Natural killer cell treated with Interleukin-12 subunit alpha and Interleukin-12 subunit beta and Interleukin-15 and Interleukin-18, amount 100 ng/mL, for 72 hours (primary cell): ENCODE measurements at regions not wholly inside any gene's neighbourhood (a gene's known extent, or its start where the extent isn't known, plus 50 kb on each side); places are given as distances from the start of the nearest gene placed in this dataset.
A peak's percentile ranks its signal among the peaks of the same experiment; 100 is the strongest.

Experiments
- ATAC-seq, 2 donors: fragments of 150-1000 bp; cut with Tn5 transposase in 1 of 2; sonication (Bioruptor Pico), chemical (Tn5 transposase) in 1 of 2; 2 replicates each; pipeline ENCODE4 v1.10.0; 2021
- DNase-seq: peaks from one replicate; pipeline ENCODE4 v3.0.0; 2022; ENCODE audit warnings: low spot score
- H3K27ac Mint-ChIP-seq, 2 donors: 1 replicate in 1 of 2; 2 replicates in 1 of 2; pipeline ENCODE4 v1.8.0; 2022; ENCODE audit warnings: mixed read lengths in 2 of 2, mild to moderate bottlenecking in 1 of 2, moderate library complexity in 1 of 2
- H3K27me3 Mint-ChIP-seq, 2 donors: 1 replicate in 1 of 2; 2 replicates in 1 of 2; pipeline ENCODE4 v1.8.0; 2022; ENCODE audit warnings: mixed read lengths in 2 of 2
- H3K36me3 Mint-ChIP-seq: one replicate; pipeline ENCODE4 v1.8.0; 2022; ENCODE audit warnings: mixed read lengths
- H3K4me1 Mint-ChIP-seq, 2 donors: 1 replicate in 1 of 2; 2 replicates in 1 of 2; pipeline ENCODE4 v1.8.0; 2022; ENCODE audit warnings: low read depth in 2 of 2, mixed read lengths in 2 of 2, mild to moderate bottlenecking in 1 of 2
- H3K4me3 Mint-ChIP-seq: one replicate; pipeline ENCODE4 v1.8.0; 2022; ENCODE audit warnings: mixed read lengths
- H3K9me3 Mint-ChIP-seq: 2 replicates; pipeline ENCODE4 v1.8.0; 2022; ENCODE audit warnings: mixed read lengths

GRCh38 chr2:8049851-8050571 lies 631.8 kb upstream of the ID2 start:
- Mint-ChIP-seq H3K4me3 (peak overlapping the region; percentile 57), H3K4me1 (peaks cover 32 to 48% of the 10 kb centered on the region in 2 donors)
- peak; percentile 78 for DNase-seq

GRCh38 chr2:8053216-8053615 lies 628.6 kb upstream of the ID2 start:
- no peaks in the 10 kb centered on the region for H3K27me3 Mint-ChIP-seq
- no peak overlapping the region for H3K27ac Mint-ChIP-seq
- no peak for DNase-seq

More at GRCh38 chr2:8049851-8050571, 631.8 kb upstream of the ID2 start:
- no peaks in the 10 kb centered on the region for H3K27me3 Mint-ChIP-seq
- no peaks in the 10 kb centered on the region for H3K9me3 Mint-ChIP-seq
- H3K36me3 Mint-ChIP-seq: no peaks in the 10 kb centered on the region
- peak overlapping the region; percentile 79 to 85 for H3K27ac Mint-ChIP-seq
- ATAC-seq: peak; percentile 94 to 98

GRCh38 chr2:8054070-8054469 lies 627.8 kb upstream of the ID2 start:
- ATAC-seq (no peak), DNase-seq (no peak)
- peaks cover 32 to 46% of the 10 kb centered on the region in 2 donors for H3K4me1 Mint-ChIP-seq
- H3K4me3 Mint-ChIP-seq: no peak overlapping the region
- no peak overlapping the region for H3K27ac Mint-ChIP-seq
- H3K9me3 Mint-ChIP-seq: peaks cover 8% of the 10 kb centered on the region
- H3K27me3 Mint-ChIP-seq: no peaks in the 10 kb centered on the region
- H3K36me3 Mint-ChIP-seq: peaks cover 8% of the 10 kb centered on the region

More at GRCh38 chr2:8053216-8053615, 628.6 kb upstream of the ID2 start:
- Mint-ChIP-seq H3K9me3 (peaks cover 6% of the 10 kb centered on the region), H3K4me3 (no peak overlapping the region), H3K36me3 (peaks cover 7% of the 10 kb centered on the region), H3K4me1 (peaks cover 32 to 50% of the 10 kb centered on the region in 2 donors)
- no peak for ATAC-seq

- no peaks in the 10 kb centered on the region for H3K27me3 Mint-ChIP-seq
- H3K4me1 Mint-ChIP-seq: peaks cover 30 to 37% of the 10 kb centered on the region in 2 donors
- no peak overlapping the region for H3K4me3 Mint-ChIP-seq
- peaks cover 8% of the 10 kb centered on the region for H3K9me3 Mint-ChIP-seq
- H3K36me3 Mint-ChIP-seq: peaks cover 11% of the 10 kb centered on the region
- DNase-seq: no peak
- no peak for ATAC-seq
- H3K27ac Mint-ChIP-seq: peak overlapping the region in 1 of 2 donors; percentile 35
Measured at GRCh38 chr2:8058652-8059051, 623.2 kb upstream of the ID2 start.

GRCh38 chr2:8059255-8059654 lies 622.6 kb upstream of the ID2 start:
- ATAC-seq (no peak), DNase-seq (no peak)
- H3K27ac Mint-ChIP-seq: peak overlapping the region in 1 of 2 donors; percentile 35
- H3K4me3 Mint-ChIP-seq: no peak overlapping the region
- peaks cover 17% of the 10 kb centered on the region for H3K36me3 Mint-ChIP-seq
- H3K27me3 Mint-ChIP-seq: no peaks in the 10 kb centered on the region
- peaks cover 8% of the 10 kb centered on the region for H3K9me3 Mint-ChIP-seq
- peaks cover 30 to 33% of the 10 kb centered on the region in 2 donors for H3K4me1 Mint-ChIP-seq

GRCh38 chr2:8059794-8060193 lies 622.1 kb upstream of the ID2 start:
- Mint-ChIP-seq H3K27ac (peak overlapping the region in 1 of 2 donors; percentile 67), H3K4me1 (peaks cover 29 to 32% of the 10 kb centered on the region in 2 donors), H3K36me3 (peaks cover 21% of the 10 kb centered on the region), H3K4me3 (no peak overlapping the region), H3K27me3 (no peaks in the 10 kb centered on the region), H3K9me3 (peaks cover 8% of the 10 kb centered on the region)
- ATAC-seq (no peak), DNase-seq (no peak)

GRCh38 chr2:8061219-8061618 lies 620.6 kb upstream of the ID2 start:
- Mint-ChIP-seq H3K4me1 (peaks cover 29 to 32% of the 10 kb centered on the region in 2 donors), H3K4me3 (peak overlapping the region; percentile 16), H3K27me3 (no peaks in the 10 kb centered on the region), H3K9me3 (peaks cover 8% of the 10 kb centered on the region), H3K36me3 (peaks cover 30% of the 10 kb centered on the region), H3K27ac (peak overlapping the region; percentile 26 to 67)
- DNase-seq: peak; percentile 65
- peak; percentile 82 to 89 for ATAC-seq

GRCh38 chr2:8064603-8065002 lies 617.3 kb upstream of the ID2 start:
- Mint-ChIP-seq H3K36me3 (peaks cover 19% of the 10 kb centered on the region), H3K4me3 (no peak overlapping the region), H3K4me1 (peaks cover 19 to 21% of the 10 kb centered on the region in 2 donors), H3K27ac (peak overlapping the region in 1 of 2 donors; percentile 53), H3K27me3 (no peaks in the 10 kb centered on the region), H3K9me3 (no peaks in the 10 kb centered on the region)
- DNase-seq (no peak), ATAC-seq (no peak)

- no peaks in the 10 kb centered on the region for H3K27me3 Mint-ChIP-seq
- ATAC-seq (no peak), DNase-seq (no peak)
- peak overlapping the region in 1 of 2 donors; percentile 21 for H3K27ac Mint-ChIP-seq
- H3K4me3 Mint-ChIP-seq: no peak overlapping the region
- H3K9me3 Mint-ChIP-seq: no peaks in the 10 kb centered on the region
- H3K4me1 Mint-ChIP-seq: peaks cover 17% of the 10 kb centered on the region in 2 donors
- H3K36me3 Mint-ChIP-seq: peaks cover 19% of the 10 kb centered on the region
Measured at GRCh38 chr2:8065191-8065590, 616.7 kb upstream of the ID2 start.

- H3K36me3 Mint-ChIP-seq: peaks cover 19% of the 10 kb centered on the region
- H3K27ac Mint-ChIP-seq: no peak overlapping the region
- no peak for DNase-seq
- no peak for ATAC-seq
- H3K9me3 Mint-ChIP-seq: no peaks in the 10 kb centered on the region
- no peaks in the 10 kb centered on the region for H3K27me3 Mint-ChIP-seq
- no peak overlapping the region for H3K4me3 Mint-ChIP-seq
- H3K4me1 Mint-ChIP-seq: peaks cover 11 to 12% of the 10 kb centered on the region in 2 donors
Measured at GRCh38 chr2:8067784-8068336, 614.0 kb upstream of the ID2 start.

- Mint-ChIP-seq H3K4me3 (no peak overlapping the region), H3K9me3 (peaks cover 6% of the 10 kb centered on the region), H3K4me1 (peaks cover 30 to 34% of the 10 kb centered on the region in 2 donors), H3K27me3 (no peaks in the 10 kb centered on the region), H3K36me3 (peaks cover 13% of the 10 kb centered on the region), H3K27ac (no peak overlapping the region)
- DNase-seq: no peak
- ATAC-seq: no peak
Measured at GRCh38 chr2:8072907-8073306, 608.9 kb upstream of the ID2 start.

GRCh38 chr2:8073916-8074315 lies 607.9 kb upstream of the ID2 start:
- Mint-ChIP-seq H3K27me3 (no peaks in the 10 kb centered on the region), H3K4me1 (peaks cover 36 to 40% of the 10 kb centered on the region in 2 donors), H3K36me3 (peaks cover 20% of the 10 kb centered on the region), H3K9me3 (peaks cover 10% of the 10 kb centered on the region), H3K4me3 (no peak overlapping the region), H3K27ac (peak overlapping the region in 1 of 2 donors; percentile 54)
- ATAC-seq: no peak
- no peak for DNase-seq

GRCh38 chr2:8076448-8077342 lies 605.2 kb upstream of the ID2 start:
- DNase-seq (peak; percentile 71), ATAC-seq (peak; percentile 84 to 93)
- peaks cover 20% of the 10 kb centered on the region for H3K36me3 Mint-ChIP-seq
- peaks cover 28% of the 10 kb centered on the region in 2 donors for H3K4me1 Mint-ChIP-seq
- no peaks in the 10 kb centered on the region for H3K27me3 Mint-ChIP-seq
- H3K4me3 Mint-ChIP-seq: peak overlapping the region; percentile 47
- peaks cover 10% of the 10 kb centered on the region for H3K9me3 Mint-ChIP-seq
- H3K27ac Mint-ChIP-seq: peak overlapping the region; percentile 61 to 86
